ENCODE measurements at regions not wholly inside any gene's neighbourhood (a gene's known extent, or its start where the extent isn't known, plus 50 kb on each side); places are given as distances from the start of the nearest gene placed in this dataset.

GRCh38 chr3:74410276-74410941 is 204.1 kb downstream of the CNTN3 start:
- DNase-seq (ENCODE audit: low read depth, low spot score) (no peak), ATAC-seq (no peak), FAIRE-seq (no peak)
- Histone ChIP-seq H3K9ac (ENCODE audit: control insufficient read depth, insufficient read depth, low read length) (no peak overlapping the region), H2AFZ (ENCODE audit: control insufficient read depth, low read depth, low read length) (no peak overlapping the region), H3K4me1 (ENCODE audit: control insufficient read depth, insufficient read depth, low read length) (no peaks in the 10 kb centered on the region), H3K79me2 (ENCODE audit: control insufficient read depth, insufficient read depth, low read length) (no peaks in the 10 kb centered on the region), H3K4me3 (no peak overlapping the region), H3K4me2 (ENCODE audit: control insufficient read depth, insufficient read depth) (no peak overlapping the region), H3K27ac (ENCODE audit: control insufficient read depth, insufficient read depth) (no peak overlapping the region), H3K9me3 (replicated peaks; ENCODE audit: control insufficient read depth, insufficient read depth, low read length) (no peaks in the 10 kb centered on the region), H3K27me3 (replicated peaks in 1 of 2; ENCODE audit: control insufficient read depth in 2 of 2, insufficient read depth in 2 of 2, low read length in 1 of 2) (no peaks in the 10 kb centered on the region), H3K36me3 (ENCODE audit: control insufficient read depth in 2 of 2, insufficient read depth in 2 of 2, low read length in 1 of 2) (no peaks in the 10 kb centered on the region), H4K20me1 (ENCODE audit: control insufficient read depth, insufficient read depth) (no peaks in the 10 kb centered on the region)
- ChIA-PET POLR2A (no interaction called here), RAD21 (ENCODE audit: unreplicated experiment) (no interaction called here), CTCF (no interaction called here), SMC1A (ENCODE audit: uncharacterized antibody, unreplicated experiment) (interaction anchor here (0.8 to 1.2 kb wide), 2 partner anchors 9 to 22 kb away, joined by 3 to 4 read pairs; no protein-coding TSS in a partner anchor)
- in situ Hi-C loops (cut with MboI): no loop called here
- intact Hi-C loops (cut with micrococcal nuclease; ENCODE audit: unreplicated experiment): no loop called here
- TF ChIP-seq PAX5 (IDR thresholded peaks at IDR 0.05; ENCODE audit: borderline replicate concordance, low read depth, low read length): no peak
- TF ChIP-seq MYB (IDR thresholded peaks at IDR 0.05; ENCODE audit: borderline replicate concordance, low read depth, low read length): no peak
- TF ChIP-seq SIX5 (IDR thresholded peaks at IDR 0.05; ENCODE audit: low read depth, low read length, severe bottlenecking): no peak
- no peak for TF ChIP-seq BCL11A (IDR thresholded peaks at IDR 0.05; ENCODE audit: low read depth, low read length)
- TF ChIP-seq ASH2L (IDR thresholded peaks at IDR 0.05; ENCODE audit: borderline replicate concordance, low read depth): no peak
- TF ChIP-seq CTCF (IDR thresholded peaks at IDR 0.05 in 2 of 3, conservative IDR thresholded peaks at IDR 0.05 in 1 of 3; ENCODE audit: control insufficient read depth in 2 of 3, extremely low read depth in 1 of 3, insufficient read depth in 1 of 3, low read depth in 3 of 3, low read length in 3 of 3): no peak
- TF ChIP-seq SP1 (IDR thresholded peaks at IDR 0.05; ENCODE audit: low read depth, low read length): no peak
- TF ChIP-seq HCFC1 (IDR thresholded peaks at IDR 0.05; ENCODE audit: low read length): no peak
- no peak for TF ChIP-seq ZNF24 (IDR thresholded peaks at IDR 0.05)
- TF ChIP-seq RELA (IDR thresholded peaks at IDR 0.05; ENCODE audit: borderline replicate concordance, partially characterized antibody): no peak
- TF ChIP-seq NR2C1 (IDR thresholded peaks at IDR 0.05): no peak
- 50% methylated on average over 2 of the region's 2 CpGs for WGBS (ENCODE audit: insufficient coverage, insufficient replicate concordance, low lambda C conversion rate, missing lambda C conversion rate)
- no TSS peak for BruUV-seq (replicated peaks)

Measured in GM12878 (cell line).